Activated CD4-positive, CD25-positive, alpha-beta regulatory T cell treated with anti-CD3 and anti-CD28 coated beads, Interleukin-2, amount 50 U/mL, for 24 hours (primary cell): ENCODE measurements at regions not wholly inside any gene's neighbourhood (a gene's known extent, or its start where the extent isn't known, plus 50 kb on each side); places are given as distances from the start of the nearest gene placed in this dataset.

Experiments
- ATAC-seq, 2 donors: fragments of 150-1000 bp; cut with Tn5 transposase; one replicate each; pipeline ENCODE4 v1.10.0; 2021; ENCODE audit warnings: mild to moderate bottlenecking in 1 of 2, moderate library complexity in 1 of 2

GRCh38 chr5:174191850-174192655 lies 146.5 kb downstream of the NSG2 start:
- no peak for ATAC-seq

GRCh38 chr5:174192901-174193300 lies 147.4 kb downstream of the NSG2 start:
- no peak for ATAC-seq

DNA sequence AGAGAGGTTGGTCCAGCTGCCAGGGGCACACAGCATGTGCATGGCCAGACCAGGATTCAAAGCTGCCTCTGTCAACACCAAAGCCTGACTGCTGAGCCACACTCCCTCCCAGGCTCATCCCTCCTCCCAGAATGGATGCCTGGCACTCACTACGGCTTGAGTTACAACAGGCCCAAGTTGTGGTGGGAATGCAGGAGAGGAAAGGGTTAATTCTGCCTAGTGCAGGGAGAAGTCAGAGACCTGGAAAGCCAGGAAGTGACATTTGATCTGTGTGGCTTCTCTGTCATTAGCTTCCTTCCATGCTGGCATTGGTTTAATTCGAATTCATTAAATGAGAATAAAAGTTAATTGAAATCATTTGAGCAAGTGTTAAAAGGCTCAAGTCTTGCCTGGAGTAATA lies 150.0 kb downstream of the NSG2 start:
- no peak for ATAC-seq

DNA sequence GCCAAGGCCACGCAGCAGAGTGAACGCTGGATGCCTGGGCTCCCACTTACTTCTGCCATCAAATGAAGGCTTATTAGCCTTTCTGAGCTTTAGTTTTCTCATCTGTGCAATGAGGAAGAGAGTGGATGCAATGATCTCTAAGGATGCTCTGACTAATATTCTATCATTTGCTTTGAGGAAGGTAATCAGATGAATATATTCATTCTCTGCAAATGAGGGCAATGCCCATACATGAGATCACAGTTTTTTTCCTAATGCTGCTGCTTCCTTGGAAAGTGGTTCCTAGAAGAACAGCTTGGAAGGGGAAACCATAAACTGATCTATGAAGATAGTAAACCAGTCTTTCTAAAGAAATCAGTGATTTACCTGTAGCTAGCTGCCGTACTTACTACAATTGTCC lies 152.4 kb downstream of the NSG2 start:
- ATAC-seq: no peak

DNA sequence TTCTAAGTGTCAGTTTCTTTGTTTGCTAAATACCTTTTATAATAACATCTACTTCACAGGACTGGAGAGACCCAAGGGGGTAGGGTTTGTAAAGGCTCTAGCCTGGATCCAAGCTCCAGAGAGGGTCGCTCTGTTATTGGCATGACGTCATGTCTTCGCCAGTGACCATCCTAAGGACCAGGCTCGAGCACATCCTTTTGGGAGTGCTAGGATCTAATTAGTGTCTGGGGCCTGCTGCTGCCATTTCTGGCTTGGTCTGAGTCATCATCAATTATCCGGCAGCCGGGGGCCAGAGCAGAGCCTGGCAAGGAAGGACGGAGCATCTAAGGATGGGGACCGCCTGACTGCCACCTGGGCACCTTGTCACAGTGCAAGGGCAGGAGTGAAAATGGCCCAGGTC lies 153.0 kb downstream of the NSG2 start:
- ATAC-seq: no peak

DNA sequence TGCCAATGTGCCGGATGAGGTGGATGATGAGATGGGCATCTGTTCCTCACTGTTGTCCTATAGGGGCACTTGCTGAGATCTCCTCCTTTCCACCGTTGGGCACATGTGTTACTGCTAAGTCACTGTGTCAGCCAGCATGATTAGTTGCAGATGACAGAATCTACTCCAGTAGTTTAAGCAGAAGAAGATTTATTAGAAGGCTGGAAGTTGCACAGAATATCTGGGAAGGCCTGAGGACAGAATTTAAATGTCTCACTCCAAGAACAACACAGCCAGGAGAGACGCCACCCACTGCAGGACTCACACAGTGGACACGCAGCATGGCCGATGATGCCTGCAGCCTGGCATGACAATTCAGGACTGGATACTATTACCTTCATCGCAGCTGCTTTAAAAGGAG lies 157.5 kb downstream of the NSG2 start:
- ATAC-seq: no peak

DNA sequence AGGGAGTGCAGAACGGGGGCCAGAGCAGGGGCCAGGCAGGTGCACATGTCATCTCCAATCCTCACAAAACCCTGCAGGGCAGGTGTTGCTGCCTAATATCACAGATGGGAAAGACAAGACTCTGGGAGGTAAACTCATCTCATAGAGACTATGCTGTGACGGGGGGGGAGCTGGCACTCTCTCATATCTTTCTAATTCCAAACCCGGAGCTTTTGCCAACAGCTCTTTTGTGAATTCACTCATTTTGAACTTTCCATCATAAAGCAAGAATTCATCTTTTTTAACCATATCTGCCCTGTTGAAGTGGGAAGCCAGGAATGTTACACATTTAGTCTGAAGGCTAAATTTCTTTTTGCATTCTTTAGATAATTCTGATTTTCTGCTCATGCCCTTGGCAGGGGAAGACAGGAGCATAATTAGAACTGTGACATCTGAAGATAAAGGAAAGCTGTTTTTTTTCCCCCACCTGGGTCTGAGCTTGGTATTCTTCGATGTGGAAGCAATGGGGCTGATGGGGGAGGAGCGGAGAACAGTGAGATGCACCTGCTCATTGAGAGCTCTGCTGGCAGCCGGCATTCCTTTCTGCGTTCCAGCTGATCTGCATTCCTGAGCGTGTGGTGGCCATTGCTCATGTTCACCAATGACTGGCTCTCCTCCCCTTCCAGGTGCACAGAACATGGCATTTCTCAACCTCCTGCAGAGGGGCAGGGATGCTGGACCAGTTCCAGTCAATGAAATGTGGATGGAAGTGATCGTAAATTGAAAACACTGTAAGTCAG lies 159.2 kb downstream of the NSG2 start:
- ATAC-seq: no peak

GRCh38 chr5:174205939-174206338 lies 160.4 kb downstream of the NSG2 start:
- no peak for ATAC-seq

DNA sequence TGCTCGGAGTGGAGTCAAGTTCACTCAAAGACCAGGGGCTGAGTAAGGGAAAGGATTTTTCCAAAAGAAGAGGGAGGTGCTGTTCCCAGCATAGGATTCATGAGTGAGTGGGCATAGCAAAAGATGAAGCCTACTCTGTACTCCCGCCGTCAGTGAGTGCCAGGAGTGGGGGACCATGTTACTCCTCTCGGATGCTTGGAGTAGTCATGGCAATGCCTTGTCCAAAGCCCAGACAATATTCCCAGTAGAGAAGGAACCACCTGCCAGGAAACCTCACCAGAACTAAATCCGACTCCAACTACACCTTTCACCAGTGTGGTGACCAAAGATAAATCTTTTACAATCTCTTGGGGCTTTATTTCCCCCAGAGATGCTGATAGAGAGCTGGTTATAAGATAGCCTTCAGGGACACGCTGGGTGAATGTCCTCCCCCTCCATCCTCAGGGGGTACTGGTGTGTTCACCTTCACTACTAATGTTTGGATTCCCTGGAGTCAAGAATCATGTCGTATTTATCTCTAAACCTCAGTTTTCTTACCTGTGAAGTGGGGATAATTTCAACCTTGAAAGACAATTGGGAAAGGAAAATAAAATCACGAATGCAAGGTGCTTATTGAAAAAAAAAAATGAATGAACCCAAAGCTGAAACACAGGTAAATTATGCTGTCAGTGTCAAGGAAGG lies 165.2 kb downstream of the NSG2 start:
- ATAC-seq: no peak

DNA sequence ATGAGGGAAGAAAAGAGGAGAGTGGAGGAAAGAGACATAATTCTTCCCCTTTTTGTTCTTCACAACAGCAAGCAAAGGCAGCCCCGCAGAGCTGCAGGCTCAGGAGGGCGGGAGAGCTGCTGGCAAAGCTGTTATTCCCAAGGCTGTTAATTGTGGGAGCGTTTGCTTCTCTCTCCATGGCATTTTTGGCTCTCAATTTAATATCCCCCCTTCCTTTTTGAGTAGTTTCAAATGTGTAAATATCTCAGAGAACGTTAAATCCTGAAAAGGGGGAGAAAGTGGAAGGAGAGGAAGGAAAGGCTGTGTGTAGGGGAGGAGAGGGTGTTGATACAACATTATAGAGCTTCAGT lies 165.7 kb downstream of the NSG2 start:
- no peak for ATAC-seq

DNA sequence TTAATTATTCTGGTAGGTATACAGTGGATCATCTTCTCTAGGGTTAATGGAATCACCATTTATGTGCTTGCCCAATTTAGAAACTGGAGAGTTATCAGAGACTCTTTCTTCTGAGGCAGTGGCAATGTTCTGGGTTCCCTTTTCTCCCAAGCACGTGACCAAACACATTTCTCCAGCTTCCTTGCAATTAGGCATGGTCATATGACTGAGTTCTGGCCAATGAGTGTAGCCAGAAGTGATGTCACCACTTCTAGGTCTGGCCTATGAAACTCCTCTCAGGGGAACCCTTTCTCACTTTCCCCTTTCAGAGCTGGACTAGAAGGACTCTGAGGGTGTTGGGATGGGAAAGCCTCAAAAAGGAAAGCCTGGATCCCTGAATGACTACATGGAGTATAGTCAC lies 172.0 kb downstream of the NSG2 start:
- no peak for ATAC-seq

DNA sequence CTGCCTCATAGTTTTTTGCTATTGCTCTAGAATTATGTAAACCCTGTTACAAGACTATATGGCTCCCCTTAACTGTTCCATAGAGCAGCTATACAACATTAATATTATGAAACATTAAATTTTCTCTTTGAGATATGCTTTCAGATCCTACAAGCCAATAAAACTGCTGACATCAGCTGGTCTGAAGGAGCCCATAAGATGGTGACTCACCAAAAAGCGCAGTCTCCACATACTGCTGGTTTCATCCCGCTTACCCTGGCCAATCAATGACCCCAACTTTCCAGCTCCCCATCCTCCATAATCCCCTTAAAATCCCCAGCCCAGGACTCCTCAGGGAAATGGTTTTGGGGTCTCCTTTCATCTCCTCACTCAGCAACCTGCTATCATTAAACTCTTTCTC lies 172.7 kb downstream of the NSG2 start:
- no peak for ATAC-seq

DNA sequence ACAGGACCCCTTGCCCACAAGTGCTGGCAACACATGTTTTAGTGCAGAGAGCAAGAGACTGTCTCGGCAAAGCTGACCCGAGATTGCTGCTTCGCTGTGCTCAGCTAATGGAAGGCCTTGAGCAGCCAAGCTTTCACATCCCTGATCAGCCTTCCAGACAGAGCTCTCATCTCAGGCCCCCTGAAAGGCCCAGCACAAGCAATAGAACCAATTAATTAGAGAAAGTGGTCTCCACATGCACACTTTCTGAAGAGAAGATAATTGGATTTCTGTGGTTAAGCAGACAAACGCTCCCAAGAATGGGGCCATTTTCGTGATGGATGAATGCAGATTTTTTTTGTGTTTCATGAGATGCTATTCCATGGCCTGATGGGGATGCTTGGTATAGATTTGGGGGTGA lies 174.9 kb downstream of the NSG2 start:
- no peak for ATAC-seq

DNA sequence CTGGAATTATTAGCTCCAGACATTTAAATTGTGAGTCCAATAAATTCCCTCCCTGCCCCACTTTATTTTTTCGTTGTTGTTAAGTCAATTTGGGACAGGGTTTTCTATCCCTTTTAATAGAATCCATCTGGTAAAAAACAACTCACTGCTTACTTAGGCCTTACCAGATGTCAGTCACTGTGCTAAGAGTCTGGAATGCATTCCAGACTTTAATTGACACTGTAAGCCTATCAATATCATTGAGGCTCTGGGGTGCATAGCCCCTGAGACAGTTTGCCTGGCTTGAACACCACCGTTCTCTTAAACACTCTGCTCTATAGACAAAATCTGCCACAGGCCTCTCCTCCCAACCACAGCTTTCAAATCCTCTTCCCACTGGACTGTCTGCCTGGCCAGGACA lies 175.9 kb downstream of the NSG2 start:
- ATAC-seq: no peak

DNA sequence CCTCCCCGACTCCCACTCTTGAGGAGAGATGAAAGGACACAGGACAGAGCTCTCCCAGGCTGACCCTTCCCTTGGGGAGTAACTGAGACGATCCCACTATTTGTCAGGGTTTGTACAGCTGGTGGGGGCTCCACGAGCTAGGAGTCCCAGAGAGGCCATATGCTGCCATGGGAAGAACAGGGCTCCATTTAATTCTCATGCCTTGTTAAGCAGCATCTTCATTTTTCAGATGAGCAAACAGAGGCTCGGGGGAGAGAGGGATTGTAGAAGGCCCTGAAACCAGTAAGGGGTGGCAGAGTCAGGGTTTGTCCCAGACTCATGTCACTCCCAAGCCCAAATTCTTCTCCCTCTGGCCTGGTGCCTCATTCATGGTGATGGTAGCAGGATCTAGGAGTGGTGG lies 176.4 kb downstream of the NSG2 start:
- no peak for ATAC-seq

DNA sequence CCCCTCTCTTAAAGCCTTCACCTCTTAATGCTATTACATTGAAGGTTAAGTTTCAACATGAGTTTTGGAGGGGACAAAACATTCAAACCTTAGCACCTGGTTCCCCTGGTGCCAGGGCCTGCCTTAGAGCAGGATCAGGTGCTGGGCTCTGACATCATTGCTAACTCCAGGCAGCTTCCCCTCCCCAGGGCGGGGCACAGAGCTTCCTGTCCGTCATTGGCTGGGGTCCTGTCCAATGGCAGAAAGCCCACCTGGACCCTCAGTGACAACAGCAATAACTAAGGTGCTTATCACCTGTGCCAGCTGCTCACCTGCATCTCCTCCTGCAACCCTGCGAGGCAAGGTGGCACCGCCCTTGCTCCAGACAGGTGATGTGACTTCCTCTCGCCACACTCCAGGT lies 177.4 kb downstream of the NSG2 start:
- no peak for ATAC-seq

GRCh38 chr5:174223355-174223754 lies 177.8 kb downstream of the NSG2 start:
- no peak for ATAC-seq

- no peak for ATAC-seq
Observed at GRCh38 chr5:174229068-174229467, 183.6 kb downstream of the NSG2 start.

GRCh38 chr5:174229514-174230370 lies 184.2 kb downstream of the NSG2 start:
- no peak for ATAC-seq

- ATAC-seq: no peak
Observed at GRCh38 chr5:174231956-174232487, 186.5 kb downstream of the NSG2 start.

DNA sequence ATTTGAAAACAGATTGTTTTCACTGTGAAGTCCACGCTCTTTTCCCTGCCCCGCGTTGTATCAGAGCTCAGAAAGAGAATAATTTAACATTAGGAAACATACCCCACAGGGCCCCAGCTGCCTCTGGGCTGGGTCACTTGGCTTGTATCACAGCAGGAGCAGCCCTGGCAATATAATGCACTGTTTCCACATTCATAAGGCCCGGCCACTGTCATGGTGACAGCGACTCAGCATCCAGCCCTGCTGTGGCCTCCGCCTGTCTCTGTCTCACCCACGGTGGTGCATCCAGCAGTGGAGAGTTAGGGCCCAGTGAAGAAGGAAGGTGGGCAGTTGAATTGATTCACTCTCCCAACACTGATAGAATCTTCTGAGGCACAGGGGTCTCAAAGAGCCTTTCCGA lies 188.9 kb downstream of the NSG2 start:
- ATAC-seq: no peak

GRCh38 chr5:174235221-174236011 lies 189.9 kb downstream of the NSG2 start:
- no peak for ATAC-seq
